Naive thymus-derived CD8-positive, alpha-beta T cell (primary cell): ENCODE measurements at regions not wholly inside any gene's neighbourhood (a gene's known extent, or its start where the extent isn't known, plus 50 kb on each side); places are given as distances from the start of the nearest gene placed in this dataset.
"Not testable (repeated sequence)": the region's sequence is repeated elsewhere in the genome, so short reads cannot be mapped to it uniquely, and the experiment has no call there.

Source experiments
- ATAC-seq, 2 donors: fragments of 150-1000 bp; cut with Tn5 transposase in 1 of 2; sonication (Bioruptor Pico), chemical (Tn5 transposase) in 1 of 2; 1 replicate in 1 of 2; 2 replicates in 1 of 2; pipeline ENCODE4 v1.10.0; 2021; ENCODE audit warnings: mild to moderate bottlenecking in 2 of 2, moderate library complexity in 2 of 2
- POLR2A ChIA-PET: fragments of 350-600 bp; sonication (Branson Sonifier 250); formaldehyde crosslinking; loops from one replicate; lab custom pipeline; 2021; ENCODE audit warnings: antibody characterized with exemption; lab: Charles Lee
- DNase-seq, 10 donors: peaks; one replicate each; pipeline versions ENCODE4 v3.0.0 to v3.0.0-alpha.2; 2020 to 2022
- H3K27ac Mint-ChIP-seq, 10 donors: one replicate each; pipeline ENCODE4 v1.8.0; 2020 to 2022; ENCODE audit warnings: mild to moderate bottlenecking in 10 of 10, mixed read lengths in 10 of 10, moderate library complexity in 4 of 10, inconsistent platforms in 1 of 10
- H3K27me3 Mint-ChIP-seq, 5 donors: one replicate each; pipeline ENCODE4 v1.8.0; 2021 to 2022; ENCODE audit warnings: mixed read lengths in 5 of 5
- H3K36me3 Mint-ChIP-seq, 3 donors: one replicate each; pipeline ENCODE4 v1.8.0; 2020 to 2022; ENCODE audit warnings: mixed read lengths in 3 of 3, mild to moderate bottlenecking in 2 of 3, inconsistent platforms in 1 of 3
- H3K4me1 Mint-ChIP-seq, 4 donors: one replicate each; pipeline ENCODE4 v1.8.0; 2021 to 2022; ENCODE audit warnings: mixed read lengths in 4 of 4
- H3K4me3 Mint-ChIP-seq, 10 donors: one replicate each; pipeline ENCODE4 v1.8.0; 2020 to 2022; ENCODE audit warnings: mild to moderate bottlenecking in 10 of 10, mixed read lengths in 10 of 10, moderate library complexity in 6 of 10, inconsistent platforms in 1 of 10
- H3K9me3 Mint-ChIP-seq, 9 donors: one replicate each; pipeline ENCODE4 v1.8.0; 2020 to 2022; ENCODE audit warnings: mixed read lengths in 9 of 9, mild to moderate bottlenecking in 3 of 9, inconsistent platforms in 1 of 9, moderate library complexity in 1 of 9

- Mint-ChIP-seq H3K9me3 (peaks cover 0 to 5% (median under 1%) of the 10 kb centered on the region in 9 donors), H3K27me3 (no peaks in the 10 kb centered on the region), H3K36me3 (no peaks in the 10 kb centered on the region), H3K4me3 (no peak overlapping the region), H3K27ac (no peak overlapping the region), H3K4me1 (no peaks in the 10 kb centered on the region)
- no peak for DNase-seq
- POLR2A ChIA-PET: no interaction called here
- no peak for ATAC-seq
Measured at GRCh38 chr13:66087269-66087710, 1142.8 kb downstream of the PCDH9 start.

- Mint-ChIP-seq H3K27ac (no peak overlapping the region), H3K9me3 (peaks cover 0 to 19% (median 1%) of the 10 kb centered on the region in 9 donors), H3K4me3 (no peak overlapping the region), H3K4me1 (no peaks in the 10 kb centered on the region), H3K27me3 (no peaks in the 10 kb centered on the region), H3K36me3 (no peaks in the 10 kb centered on the region)
- DNase-seq (no peak), ATAC-seq (no peak)
- POLR2A ChIA-PET: no interaction called here
Measured at GRCh38 chr13:66077132-66077689, 1152.9 kb downstream of the PCDH9 start.

- peak overlapping the region in 1 of 10 donors; percentile 34 for H3K27ac Mint-ChIP-seq
- no peaks in the 10 kb centered on the region for H3K4me1 Mint-ChIP-seq
- no peaks in the 10 kb centered on the region for H3K36me3 Mint-ChIP-seq
- POLR2A ChIA-PET: no interaction called here
- no peak overlapping the region for H3K4me3 Mint-ChIP-seq
- ATAC-seq (no peak), DNase-seq (no peak)
- no peaks in the 10 kb centered on the region for H3K27me3 Mint-ChIP-seq
- H3K9me3 Mint-ChIP-seq: peaks cover 0 to 19% (median 1%) of the 10 kb centered on the region in 9 donors
Measured at GRCh38 chr13:66076417-66076816, 1153.7 kb downstream of the PCDH9 start.

GRCh38 chr13:66074018-66074615 lies 1156.0 kb downstream of the PCDH9 start:
- Mint-ChIP-seq H3K27me3 (no peaks in the 10 kb centered on the region), H3K9me3 (peaks cover 0 to 12% (median 0%) of the 10 kb centered on the region in 9 donors), H3K27ac (no peak overlapping the region), H3K4me3 (no peak overlapping the region), H3K4me1 (no peaks in the 10 kb centered on the region), H3K36me3 (no peaks in the 10 kb centered on the region)
- no peak for ATAC-seq
- no peak for DNase-seq
- POLR2A ChIA-PET: no interaction called here

GRCh38 chr13:66072097-66072496 lies 1158.0 kb downstream of the PCDH9 start:
- H3K27ac Mint-ChIP-seq, H3K27me3 Mint-ChIP-seq, DNase-seq, H3K4me3 Mint-ChIP-seq, ATAC-seq, H3K36me3 Mint-ChIP-seq, POLR2A ChIA-PET, H3K9me3 Mint-ChIP-seq, H3K4me1 Mint-ChIP-seq: not testable (repeated sequence)

GRCh38 chr13:66071608-66072007 lies 1158.5 kb downstream of the PCDH9 start:
- POLR2A ChIA-PET: no interaction called here
- peaks cover 0 to 7% (median 2%) of the 10 kb centered on the region in 9 donors for H3K9me3 Mint-ChIP-seq
- no peaks in the 10 kb centered on the region for H3K36me3 Mint-ChIP-seq
- H3K27ac Mint-ChIP-seq: no peak overlapping the region
- no peaks in the 10 kb centered on the region for H3K27me3 Mint-ChIP-seq
- ATAC-seq (no peak), DNase-seq (no peak)
- H3K4me1 Mint-ChIP-seq: no peaks in the 10 kb centered on the region
- no peak overlapping the region for H3K4me3 Mint-ChIP-seq

GRCh38 chr13:66071029-66071428 lies 1159.1 kb downstream of the PCDH9 start:
- Mint-ChIP-seq H3K27ac (no peak overlapping the region), H3K9me3 (peaks cover 0 to 12% (median 2%) of the 10 kb centered on the region in 9 donors), H3K4me1 (no peaks in the 10 kb centered on the region), H3K4me3 (no peak overlapping the region), H3K27me3 (no peaks in the 10 kb centered on the region), H3K36me3 (no peaks in the 10 kb centered on the region)
- DNase-seq: no peak
- ATAC-seq: no peak
- POLR2A ChIA-PET: no interaction called here

- no peak for DNase-seq
- peaks cover 0 to 13% (median 2%) of the 10 kb centered on the region in 9 donors for H3K9me3 Mint-ChIP-seq
- POLR2A ChIA-PET: no interaction called here
Measured at GRCh38 chr13:66069570-66069969, 1160.6 kb downstream of the PCDH9 start.

GRCh38 chr13:66068683-66069082 lies 1161.5 kb downstream of the PCDH9 start:
- no peak overlapping the region for H3K4me3 Mint-ChIP-seq
- ATAC-seq (no peak), DNase-seq (no peak)
- peaks cover 0 to 13% (median 2%) of the 10 kb centered on the region in 9 donors for H3K9me3 Mint-ChIP-seq
- no peak overlapping the region for H3K27ac Mint-ChIP-seq
- H3K27me3 Mint-ChIP-seq: no peaks in the 10 kb centered on the region
- H3K36me3 Mint-ChIP-seq: no peaks in the 10 kb centered on the region
- POLR2A ChIA-PET: no interaction called here
- H3K4me1 Mint-ChIP-seq: no peaks in the 10 kb centered on the region

More at GRCh38 chr13:66069570-66069969, 1160.6 kb downstream of the PCDH9 start:
- no peaks in the 10 kb centered on the region for H3K27me3 Mint-ChIP-seq
- H3K36me3 Mint-ChIP-seq: no peaks in the 10 kb centered on the region
- no peak overlapping the region for H3K27ac Mint-ChIP-seq
- no peak overlapping the region for H3K4me3 Mint-ChIP-seq
- ATAC-seq: no peak
- no peaks in the 10 kb centered on the region for H3K4me1 Mint-ChIP-seq

GRCh38 chr13:66048888-66049287 lies 1181.2 kb downstream of the PCDH9 start:
- no peaks in the 10 kb centered on the region for H3K4me1 Mint-ChIP-seq
- DNase-seq (no peak), ATAC-seq (no peak)
- peaks cover 0 to 18% (median 5%) of the 10 kb centered on the region in 9 donors for H3K9me3 Mint-ChIP-seq
- no peak overlapping the region for H3K27ac Mint-ChIP-seq
- peaks cover 0 to 5% (median 0%) of the 10 kb centered on the region in 3 donors for H3K36me3 Mint-ChIP-seq
- H3K4me3 Mint-ChIP-seq: no peak overlapping the region
- POLR2A ChIA-PET: no interaction called here
- H3K27me3 Mint-ChIP-seq: no peaks in the 10 kb centered on the region

GRCh38 chr13:66040506-66040905 lies 1189.6 kb downstream of the PCDH9 start:
- Mint-ChIP-seq H3K27ac (no peak overlapping the region), H3K9me3 (peaks cover 0 to 7% (median 0%) of the 10 kb centered on the region in 9 donors), H3K4me1 (no peaks in the 10 kb centered on the region), H3K4me3 (no peak overlapping the region), H3K36me3 (no peaks in the 10 kb centered on the region), H3K27me3 (no peaks in the 10 kb centered on the region)
- ATAC-seq: no peak
- POLR2A ChIA-PET: no interaction called here
- no peak for DNase-seq

- POLR2A ChIA-PET: no interaction called here
- Mint-ChIP-seq H3K4me1 (no peaks in the 10 kb centered on the region), H3K27ac (no peak overlapping the region), H3K4me3 (no peak overlapping the region), H3K36me3 (no peaks in the 10 kb centered on the region), H3K27me3 (no peaks in the 10 kb centered on the region), H3K9me3 (peaks cover 0 to 6% (median 0%) of the 10 kb centered on the region in 9 donors)
- no peak for ATAC-seq
- no peak for DNase-seq
Measured at GRCh38 chr13:66037096-66037495, 1193.0 kb downstream of the PCDH9 start.

GRCh38 chr13:66036636-66037035 lies 1193.5 kb downstream of the PCDH9 start:
- H3K27me3 Mint-ChIP-seq: no peaks in the 10 kb centered on the region
- H3K27ac Mint-ChIP-seq: no peak overlapping the region
- peaks cover 0 to 5% (median 0%) of the 10 kb centered on the region in 9 donors for H3K9me3 Mint-ChIP-seq
- ATAC-seq (no peak), DNase-seq (no peak)
- no peak overlapping the region for H3K4me3 Mint-ChIP-seq
- no peaks in the 10 kb centered on the region for H3K36me3 Mint-ChIP-seq
- no peaks in the 10 kb centered on the region for H3K4me1 Mint-ChIP-seq
- POLR2A ChIA-PET: no interaction called here
